ENCODE measurements at regions not wholly inside any gene's neighbourhood (a gene's known extent, or its start where the extent isn't known, plus 50 kb on each side); places are given as distances from the start of the nearest gene placed in this dataset.

GRCh38 chr20:61025536-61025935 is 226.5 kb upstream of the CDH4 start:
- no peak for TF ChIP-seq CTCF (IDR thresholded peaks at IDR 0.05)
- no peak for TF ChIP-seq MAX (IDR thresholded peaks at IDR 0.05; ENCODE audit: low read depth)
- TF ChIP-seq EP300 (IDR thresholded peaks at IDR 0.05; ENCODE audit: borderline replicate concordance in 1 of 2, low read depth in 1 of 2, low read length in 1 of 2) = no peak
- no peak for TF ChIP-seq ZBTB33 (IDR thresholded peaks at IDR 0.05; ENCODE audit: borderline replicate concordance, low read depth)
- TF ChIP-seq TAF1 (IDR thresholded peaks at IDR 0.05; ENCODE audit: borderline replicate concordance, low read depth, low read length) = no peak
- TF ChIP-seq POLR2AphosphoS5 (IDR thresholded peaks at IDR 0.05; ENCODE audit: low read depth, low read length) = no peak

Measured in SK-N-SH (cell line).